Suppressor macrophage treated with lipopolysaccharide for 4 hours (primary cell): ENCODE measurements at regions not wholly inside any gene's neighbourhood (a gene's known extent, or its start where the extent isn't known, plus 50 kb on each side); places are given as distances from the start of the nearest gene placed in this dataset.

Experiments used
- DNase-seq: peaks from one replicate; pipeline ENCODE4 v3.0.0-alpha.2; 2020

DNA sequence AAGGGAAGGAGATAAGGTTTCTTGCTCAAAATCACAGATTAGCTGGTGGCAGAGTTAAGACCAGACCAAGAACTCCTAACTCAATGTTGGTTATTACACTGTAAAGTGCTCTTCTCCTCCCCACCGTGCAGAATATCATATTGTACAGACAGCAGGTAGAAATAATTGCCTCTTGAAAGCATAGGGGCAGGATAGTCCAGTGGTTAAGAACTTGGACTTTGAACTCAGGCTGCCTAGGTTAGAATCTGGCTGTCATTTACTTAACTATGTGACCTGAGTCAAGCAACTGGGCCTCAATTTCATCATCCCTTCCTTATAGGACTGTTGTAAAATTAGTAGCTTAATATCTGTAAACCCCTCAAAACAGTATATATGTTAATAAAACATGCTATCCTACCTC lies 114.9 kb upstream of the HIVEP3 start:
- no peak for DNase-seq

DNA sequence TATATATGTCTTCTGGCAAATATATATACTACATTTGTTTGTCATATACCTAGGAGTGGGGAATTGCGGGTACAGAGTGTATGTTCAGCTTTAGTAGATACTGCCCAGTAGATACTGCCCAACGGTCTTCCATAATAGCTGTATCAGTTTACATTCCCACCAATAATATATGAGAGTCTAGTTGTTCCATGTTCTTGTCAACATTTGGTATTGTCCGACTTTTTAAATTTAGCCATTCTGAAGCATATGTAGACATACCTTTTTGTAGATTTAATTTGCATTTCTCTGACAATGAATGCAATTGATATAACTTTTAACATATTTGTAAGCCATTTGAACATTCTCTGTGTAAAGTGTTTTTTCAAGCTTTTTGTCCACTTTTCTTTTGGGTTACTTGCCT lies 99.0 kb upstream of the HIVEP3 start:
- DNase-seq = no peak

DNA sequence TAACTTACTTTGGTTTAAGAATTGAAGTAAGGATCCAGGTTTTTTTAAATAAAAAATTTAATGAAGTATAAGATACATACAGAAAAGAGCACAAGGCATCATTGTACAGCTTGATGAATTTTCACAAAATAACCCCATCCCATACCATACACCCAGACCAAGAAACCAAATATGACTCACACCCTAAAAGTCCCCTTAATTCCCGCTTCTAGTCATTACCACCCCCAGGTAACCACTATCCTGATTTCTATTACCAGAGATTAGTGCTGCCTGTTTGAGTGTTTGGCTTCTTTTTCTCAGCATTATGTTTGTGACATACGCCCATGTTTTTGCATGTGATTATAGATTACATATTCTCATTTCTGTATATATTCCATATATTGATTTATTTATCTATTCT lies 98.5 kb upstream of the HIVEP3 start:
- DNase-seq = no peak

DNA sequence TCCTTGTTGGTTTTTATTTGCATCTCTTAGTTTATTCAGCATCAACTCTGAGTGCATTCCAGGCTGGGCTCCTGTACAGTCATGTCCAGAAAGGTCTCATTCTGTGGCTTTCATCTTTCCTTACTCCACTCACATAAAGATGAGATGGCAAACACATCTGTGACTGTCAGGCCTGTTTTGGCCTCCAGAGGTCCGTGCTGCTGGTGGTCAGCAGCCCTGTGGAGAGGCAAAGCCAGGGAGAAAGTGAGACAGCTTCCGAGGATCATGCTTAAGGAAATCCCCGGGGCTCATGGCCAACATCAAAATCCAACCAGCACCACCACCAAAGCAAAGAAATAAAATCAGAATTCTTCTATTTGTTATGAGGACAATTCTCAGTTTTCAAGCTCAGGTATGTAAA lies 96.1 kb upstream of the HIVEP3 start:
- DNase-seq = no peak

DNA sequence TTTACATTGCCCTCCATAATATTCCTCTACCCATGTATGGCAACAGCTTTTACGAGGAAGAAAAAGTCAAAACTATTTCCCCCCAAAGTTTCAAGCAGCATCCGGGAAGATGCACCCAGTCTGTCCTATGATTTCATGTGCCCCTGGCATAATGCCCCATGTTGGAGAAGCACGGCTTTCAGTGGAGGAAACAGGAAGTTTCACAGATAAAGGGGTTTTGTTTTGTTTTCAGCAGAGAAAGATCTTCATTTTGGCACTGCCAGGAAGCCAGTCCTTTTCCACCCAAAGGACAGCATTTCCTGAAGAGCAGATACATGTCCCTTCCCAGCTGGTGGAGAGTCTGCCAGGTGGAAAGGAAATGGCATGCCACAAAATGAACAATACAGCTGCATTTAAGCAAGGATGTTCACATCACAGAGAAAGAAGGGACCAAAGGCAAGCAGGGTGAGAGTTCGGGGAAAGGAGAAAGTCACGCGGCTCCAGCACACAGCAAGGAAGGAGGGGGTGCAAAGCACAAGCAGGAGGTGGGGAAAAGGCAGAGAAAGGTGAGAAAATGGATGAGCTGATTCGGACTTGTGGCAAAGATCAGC lies 95.3 kb upstream of the HIVEP3 start:
- peak; percentile 46 for DNase-seq

DNA sequence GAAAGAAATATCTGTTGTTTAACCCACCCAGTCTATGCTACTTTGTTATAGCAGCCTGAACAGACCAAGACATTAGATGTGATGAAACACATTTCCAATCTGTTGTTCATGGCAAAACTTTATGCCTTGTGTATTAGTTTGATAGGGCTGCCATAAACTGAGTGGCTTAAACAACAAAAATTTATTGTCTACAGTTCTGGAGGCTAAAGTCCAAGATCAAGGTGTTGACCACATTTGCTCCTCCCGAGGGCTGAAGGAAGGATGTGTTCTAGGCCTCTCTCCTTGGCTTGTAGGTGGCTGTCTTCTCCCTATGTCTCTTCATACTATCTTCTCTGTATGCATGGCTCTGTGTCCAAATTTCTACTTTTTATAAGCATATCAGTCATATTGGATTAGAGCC lies 94.1 kb upstream of the HIVEP3 start:
- DNase-seq = no peak

DNA sequence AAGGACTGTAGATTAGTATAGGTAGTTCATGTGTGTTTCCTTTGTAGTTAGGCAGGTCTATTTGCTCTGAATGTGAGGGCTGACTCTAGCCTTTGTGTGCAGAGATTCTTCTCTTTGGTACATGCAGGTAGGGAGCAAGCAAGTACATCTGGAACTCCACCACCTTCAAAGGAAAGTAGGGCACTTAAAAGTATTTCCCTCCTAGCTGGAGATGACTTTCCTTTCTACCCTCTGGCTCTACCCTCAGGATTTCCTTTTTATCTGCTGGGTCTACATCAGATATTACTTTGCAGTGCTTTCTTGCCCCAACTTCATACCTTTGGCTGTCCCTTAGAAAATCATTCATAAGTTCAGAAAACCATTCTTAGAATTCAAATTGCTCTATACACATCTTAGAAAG lies 91.7 kb upstream of the HIVEP3 start:
- DNase-seq = no peak

DNA sequence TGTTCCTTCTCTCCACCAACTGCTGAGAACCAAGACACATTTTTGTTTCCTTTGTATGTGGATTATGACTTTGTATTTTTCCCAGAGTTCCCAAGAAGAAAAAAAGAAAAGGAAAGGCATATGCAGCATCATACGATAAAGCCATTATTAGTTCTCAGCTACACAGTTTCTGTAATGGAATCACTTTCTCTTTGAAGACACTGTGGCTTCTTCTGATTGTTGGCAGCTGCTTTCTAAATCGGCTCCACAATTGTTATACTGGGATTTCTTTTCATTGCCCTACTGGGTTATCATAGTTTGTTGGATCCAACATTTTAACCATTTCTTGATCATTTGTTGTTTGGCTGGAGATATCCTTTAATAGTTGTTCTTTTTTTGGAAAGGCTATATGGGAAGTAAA lies 89.5 kb upstream of the HIVEP3 start:
- DNase-seq = no peak

DNA sequence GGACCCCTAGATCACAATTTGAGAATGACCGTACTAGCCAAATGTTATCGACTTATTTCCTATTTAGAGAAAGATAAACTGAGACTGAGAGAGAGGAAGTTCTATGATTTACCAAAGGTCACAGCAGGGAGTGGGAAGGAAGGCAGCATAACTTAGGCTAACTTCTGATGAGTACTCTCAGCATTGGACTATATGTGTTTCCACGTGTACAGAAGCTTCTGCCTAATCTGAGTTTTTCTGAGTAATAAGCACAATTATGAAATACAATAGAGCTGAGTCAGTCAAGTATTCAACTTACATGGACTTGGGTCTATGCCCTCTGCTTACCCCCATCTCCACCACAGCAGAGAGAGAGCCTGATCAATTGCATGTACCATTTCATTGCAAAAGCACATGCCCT lies 88.1 kb upstream of the HIVEP3 start:
- peak; percentile 72 for DNase-seq

DNA sequence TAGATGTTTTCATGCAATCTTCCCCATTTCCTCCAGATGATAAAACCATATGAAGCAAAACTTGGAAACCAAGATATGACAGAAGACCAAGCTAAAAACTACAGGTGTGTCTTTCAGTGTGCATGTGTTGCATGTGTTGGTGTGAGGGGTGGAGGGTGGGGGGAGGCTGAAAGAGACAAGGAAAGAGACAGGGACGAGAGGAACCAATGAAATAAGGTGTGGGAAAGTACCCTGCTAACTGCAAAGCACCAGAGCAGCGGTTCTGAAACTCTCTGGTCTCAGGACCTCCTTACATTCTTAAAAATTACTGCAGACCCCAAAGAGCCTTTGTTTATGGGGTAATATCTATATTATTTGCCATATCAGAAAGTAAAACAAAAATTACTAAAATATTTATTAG lies 87.4 kb upstream of the HIVEP3 start:
- DNase-seq = no peak

DNA sequence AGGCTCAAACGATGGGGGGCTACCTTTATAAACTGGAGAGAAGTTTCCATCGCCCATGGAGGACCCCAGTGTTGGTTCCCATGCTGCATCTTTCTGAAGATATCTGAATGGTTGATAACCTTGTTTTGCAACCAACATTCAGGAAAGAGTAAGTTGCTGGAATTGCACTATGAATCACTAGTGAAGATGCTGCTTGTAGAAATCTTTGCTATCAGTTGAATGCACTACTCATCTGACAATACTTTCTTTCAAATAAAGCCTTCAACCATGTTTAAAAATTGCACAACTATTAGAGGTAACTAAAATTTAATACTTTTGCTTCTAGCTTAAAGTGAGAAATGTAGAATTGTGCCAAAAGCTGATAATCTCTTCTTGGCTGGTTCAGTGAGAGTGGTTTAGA lies 86.8 kb upstream of the HIVEP3 start:
- DNase-seq = no peak

DNA sequence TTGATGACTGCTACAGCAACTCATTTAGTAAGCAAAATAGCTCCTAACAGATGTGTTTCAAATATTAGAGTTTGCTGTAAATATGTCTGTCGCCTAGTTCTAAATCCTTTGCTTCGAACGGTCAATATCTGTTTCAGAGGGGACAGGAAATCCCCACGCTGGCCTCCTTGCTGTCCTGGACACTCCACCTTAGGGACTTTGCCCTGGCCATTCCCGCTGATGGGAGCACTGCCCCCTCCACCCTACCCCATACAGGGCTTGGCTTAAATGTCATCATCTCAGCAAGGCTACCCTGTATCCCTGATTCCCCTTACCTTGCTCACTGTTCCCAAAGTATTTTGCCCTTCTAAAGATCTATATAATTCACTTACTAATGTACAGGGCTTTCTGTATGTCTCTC lies 86.1 kb upstream of the HIVEP3 start:
- no peak for DNase-seq

DNA sequence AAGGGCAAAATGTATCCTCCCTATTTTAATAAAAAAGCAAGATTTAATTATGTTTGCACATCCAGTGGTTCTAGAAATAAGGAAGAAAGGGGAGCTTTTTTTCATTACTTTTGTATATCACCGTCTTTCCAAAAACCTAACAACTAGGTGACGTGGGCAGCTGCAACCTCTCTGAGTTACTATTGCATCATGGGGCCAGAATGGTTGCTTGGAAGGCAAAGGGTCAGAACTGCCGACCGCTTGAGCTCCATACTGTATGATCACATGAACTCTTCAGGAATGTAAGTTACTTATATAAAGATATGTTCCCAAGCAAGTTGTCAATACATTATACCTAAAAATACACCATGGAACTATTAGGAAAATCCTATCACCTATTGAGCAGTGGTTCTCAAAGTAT lies 85.6 kb upstream of the HIVEP3 start:
- DNase-seq = no peak

DNA sequence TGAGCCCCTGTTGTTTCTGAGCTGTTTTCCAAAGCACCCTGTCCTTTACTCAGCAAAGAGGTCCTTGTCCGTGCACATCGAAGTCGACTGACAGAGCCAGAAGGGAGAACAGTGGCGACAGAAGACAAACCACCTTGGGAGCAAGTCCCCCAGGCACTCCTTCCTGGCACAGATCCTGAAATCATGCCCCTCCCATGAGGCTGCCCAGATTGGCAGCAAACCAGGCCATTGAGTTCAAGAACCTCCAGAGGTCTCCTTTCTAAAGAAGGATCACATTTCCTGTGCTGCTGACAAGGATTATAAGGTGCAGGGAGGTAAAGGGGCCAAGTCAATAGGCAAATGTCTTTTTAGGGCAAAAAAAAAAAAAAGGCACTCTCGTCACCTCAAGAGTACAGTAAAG lies 84.7 kb upstream of the HIVEP3 start:
- no peak for DNase-seq

DNA sequence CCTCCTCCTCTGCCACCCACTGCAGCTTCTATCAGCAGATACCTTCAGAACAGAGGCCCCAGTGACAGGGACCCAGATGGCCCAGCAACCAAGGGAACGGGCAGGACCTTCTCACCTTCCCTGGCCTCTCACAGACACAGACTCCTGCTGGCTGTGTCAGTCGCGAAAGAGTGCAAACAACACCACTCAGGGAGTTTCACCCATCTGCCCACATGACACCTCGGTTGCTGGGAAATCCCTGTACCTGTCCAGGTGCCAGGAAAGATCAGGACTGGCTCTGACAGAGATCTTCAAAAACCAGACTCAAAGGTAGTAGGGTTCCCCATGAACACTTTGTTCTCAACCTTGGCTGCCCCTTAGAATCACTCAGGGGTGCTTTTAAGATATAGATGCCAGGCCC lies 83.5 kb upstream of the HIVEP3 start:
- no peak for DNase-seq

DNA sequence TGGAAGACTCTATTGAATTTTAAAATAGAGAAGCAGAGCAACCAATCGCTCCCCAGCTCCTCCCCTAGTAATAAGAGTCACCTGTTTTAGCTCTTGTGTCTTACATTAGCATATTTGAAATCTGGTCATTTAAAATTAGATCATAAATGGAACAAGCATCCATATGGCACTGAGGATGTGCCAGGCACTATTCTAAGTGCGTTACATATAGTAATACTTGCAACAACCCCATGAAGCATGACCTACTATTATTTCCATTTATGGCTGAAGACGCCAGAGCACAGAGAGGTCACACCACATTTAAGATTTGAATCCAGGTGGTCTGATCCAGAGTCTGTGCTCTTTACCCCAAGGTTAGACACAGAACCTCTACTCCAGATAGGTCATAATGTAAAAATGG lies 82.0 kb upstream of the HIVEP3 start:
- DNase-seq = no peak

DNA sequence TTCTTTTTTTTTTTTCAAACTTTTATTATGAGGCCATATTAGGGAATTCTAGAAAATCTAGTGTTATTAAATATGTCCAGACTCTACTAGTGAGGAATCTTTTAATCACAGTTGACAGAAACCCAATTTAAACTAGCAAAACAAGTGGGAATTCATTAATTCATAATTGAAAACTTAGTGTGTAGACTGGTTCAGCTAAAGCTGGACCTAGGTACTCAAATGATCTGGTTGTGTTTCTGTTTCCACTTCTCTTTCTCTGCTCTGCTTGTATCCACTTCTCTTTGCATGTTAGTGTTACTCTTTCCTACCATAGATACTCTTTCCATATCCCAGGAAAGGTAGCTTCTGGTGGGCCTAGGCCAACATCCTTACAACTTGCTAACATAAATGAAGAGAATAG lies 81.2 kb upstream of the HIVEP3 start:
- DNase-seq = no peak

DNA sequence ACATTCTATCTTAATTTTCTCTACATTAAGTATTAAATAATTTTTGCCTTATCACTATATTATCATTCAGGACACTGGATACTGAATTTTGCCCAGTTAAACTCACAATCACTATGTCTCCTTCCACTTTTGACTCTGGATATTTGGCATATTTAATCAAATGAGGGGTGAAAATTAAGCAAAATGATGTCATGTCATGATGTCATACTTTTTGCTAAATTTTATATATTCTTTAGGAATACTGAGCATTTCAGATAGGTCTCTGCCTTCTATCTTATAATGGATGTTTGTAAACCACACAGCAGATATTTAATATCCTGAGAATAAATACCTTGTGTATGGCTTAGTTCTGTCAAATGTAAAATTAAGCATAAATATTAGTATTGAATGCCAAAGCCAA lies 79.5 kb upstream of the HIVEP3 start:
- no peak for DNase-seq

DNA sequence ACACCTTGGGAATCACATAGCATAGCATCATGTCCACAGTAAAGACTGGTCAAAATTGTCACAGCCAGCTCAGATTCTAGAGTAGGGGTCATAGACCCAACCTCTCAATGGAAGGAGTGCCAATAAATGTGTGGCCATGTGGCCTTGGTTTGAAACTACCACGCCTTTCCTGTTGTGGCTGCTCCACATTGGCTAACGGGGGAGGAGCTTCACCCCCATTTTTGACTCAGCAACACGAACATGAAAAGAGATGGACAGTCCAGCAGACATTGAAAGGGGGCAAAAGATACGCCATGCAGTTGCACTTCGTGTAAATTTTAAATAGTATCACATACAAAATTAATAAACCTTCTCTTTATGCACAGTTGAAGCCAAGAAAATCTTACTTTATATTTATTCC lies 78.4 kb upstream of the HIVEP3 start:
- no peak for DNase-seq

DNA sequence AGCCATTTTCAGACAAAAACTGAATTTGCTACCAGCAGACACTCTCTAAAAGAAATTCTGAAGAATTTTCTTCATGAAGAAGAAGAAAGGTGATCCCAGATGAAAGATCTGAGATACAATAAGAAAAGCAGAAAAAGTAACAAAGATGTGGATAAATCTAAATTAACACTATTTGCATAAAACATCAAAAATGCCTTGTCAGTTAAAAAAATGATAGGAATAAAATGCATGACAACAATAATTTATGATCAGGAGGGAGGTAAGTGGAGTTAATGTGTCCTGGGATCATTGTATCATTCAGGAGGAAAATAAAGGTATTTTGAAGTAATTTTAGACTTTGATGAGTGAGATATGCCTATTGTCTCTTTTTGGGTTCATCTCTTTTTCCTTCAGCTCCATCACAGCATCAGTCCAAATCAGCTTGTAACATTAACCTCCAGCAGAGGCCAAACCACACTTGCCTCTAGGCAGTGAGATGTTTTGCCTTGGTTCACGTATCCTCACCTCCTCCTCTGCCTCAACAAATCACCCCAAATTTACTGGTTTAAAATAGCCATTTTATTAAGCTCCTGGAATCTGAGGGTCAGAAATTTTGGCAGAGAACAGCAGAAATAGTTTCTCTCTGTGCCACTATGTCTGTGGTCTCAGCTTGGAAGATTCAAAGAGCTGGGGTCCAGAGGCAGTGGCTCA lies 76.9 kb upstream of the HIVEP3 start:
- DNase-seq = no peak

DNA sequence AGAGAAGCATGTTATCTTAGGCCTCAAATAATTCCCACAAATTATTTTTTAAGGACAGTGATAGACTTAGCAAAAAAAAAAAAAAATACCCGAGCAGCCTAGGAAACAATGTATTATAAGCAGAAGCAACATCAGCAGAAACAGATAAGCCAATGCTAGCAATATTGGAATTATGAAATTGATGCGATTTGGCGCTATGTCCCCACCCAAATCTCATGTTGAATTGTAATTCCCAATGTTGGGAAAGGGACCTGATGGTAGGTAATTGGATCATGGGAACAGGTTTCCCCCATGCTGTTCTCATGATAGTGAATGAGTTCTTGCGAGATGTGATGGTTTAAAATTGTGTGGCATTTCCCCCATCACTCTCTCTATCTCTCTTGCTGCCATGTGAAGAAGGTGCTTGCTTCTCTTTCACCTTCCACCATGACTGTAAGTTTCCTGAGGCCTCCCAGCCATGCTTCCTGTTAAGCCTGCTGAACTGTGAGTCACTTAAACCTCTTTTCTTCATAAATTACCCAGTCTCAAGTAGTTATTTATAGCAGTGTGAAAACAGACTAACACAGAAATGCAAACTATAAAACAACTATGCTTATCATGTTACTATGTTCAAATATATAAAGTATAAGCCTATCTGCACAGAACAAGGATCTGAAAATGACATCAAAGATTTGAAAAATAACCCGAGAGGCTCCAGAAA lies 75.6 kb upstream of the HIVEP3 start:
- DNase-seq = no peak

DNA sequence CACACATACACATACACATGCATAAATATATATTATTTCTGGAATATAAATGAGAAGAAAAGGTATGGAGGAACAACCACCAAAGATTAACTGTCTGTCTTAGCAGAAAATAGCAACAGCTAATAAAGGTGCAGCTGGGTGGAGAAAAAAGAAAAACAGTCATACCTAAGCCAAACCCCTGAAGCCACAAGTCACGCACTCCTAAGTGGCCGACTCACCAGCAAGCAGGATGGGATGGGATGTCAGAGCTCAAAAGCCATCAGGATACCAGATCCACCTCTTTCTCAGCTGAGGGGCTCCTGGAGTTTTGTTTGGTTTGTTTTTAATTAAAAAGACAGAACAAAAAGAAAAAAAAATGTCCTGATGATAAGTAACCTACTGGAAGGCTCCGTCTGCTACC lies 64.7 kb upstream of the HIVEP3 start:
- DNase-seq = no peak

DNA sequence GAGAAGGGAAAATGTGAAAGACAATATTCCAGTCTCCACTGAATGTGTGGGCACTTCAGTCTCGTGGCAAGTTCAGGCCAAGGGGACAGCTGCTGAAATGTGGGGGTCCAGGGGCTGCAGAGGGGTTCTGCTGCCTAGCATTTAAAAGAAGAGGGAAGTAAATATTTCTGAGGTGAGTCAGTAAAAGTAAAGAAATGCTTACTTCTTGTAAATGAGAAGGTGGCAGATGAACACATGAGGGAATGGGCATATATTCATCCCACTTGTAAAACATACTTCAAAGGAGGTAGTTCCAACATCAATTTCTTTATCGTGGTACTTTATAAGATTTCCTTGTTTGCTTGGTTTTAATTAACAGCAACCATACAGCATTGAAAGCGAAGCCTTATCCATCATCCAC lies 63.1 kb upstream of the HIVEP3 start:
- DNase-seq = no peak

DNA sequence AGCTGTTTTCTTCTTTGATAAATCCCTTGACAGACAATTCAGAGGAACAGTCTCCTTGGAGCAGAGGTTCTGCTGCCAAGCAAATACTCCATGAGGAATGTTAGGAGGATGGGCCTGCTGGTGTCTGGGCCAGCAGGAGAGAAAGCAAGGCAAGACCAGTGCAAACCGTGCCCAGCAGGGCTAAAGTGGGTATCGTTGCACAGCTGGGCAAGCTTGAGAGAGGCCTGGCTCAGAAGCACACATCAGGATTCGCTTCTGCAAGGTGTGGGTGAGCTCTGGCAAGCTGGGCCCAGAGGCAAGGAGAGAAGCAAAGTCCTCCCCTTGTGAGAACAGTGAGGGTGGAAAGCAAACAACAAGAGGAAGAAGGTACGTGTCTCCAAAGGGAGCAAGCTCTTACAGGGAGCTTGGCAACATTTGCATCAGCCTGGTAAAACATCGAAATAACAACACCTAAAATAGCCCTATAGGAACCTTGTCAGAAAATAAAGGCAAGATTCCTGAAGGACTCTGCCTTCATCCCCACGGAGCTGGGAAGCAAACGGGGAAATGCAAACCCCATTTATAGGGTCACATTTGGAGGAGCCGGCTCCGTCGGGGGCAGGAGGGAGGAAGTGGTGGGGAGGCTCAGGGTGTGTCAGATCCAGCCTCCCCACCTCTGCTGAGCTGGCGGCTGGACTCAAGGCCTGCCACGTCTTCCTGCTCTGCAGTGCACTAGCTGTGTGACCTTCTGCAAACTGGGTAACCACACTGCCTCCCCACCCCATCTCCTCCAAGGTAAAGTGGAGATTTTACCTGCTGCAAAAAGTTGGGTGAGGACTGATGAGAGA lies 62.3 kb upstream of the HIVEP3 start:
- DNase-seq = no peak
